A549 (cell line): ENCODE measurements at regions not wholly inside any gene's neighbourhood (a gene's known extent, or its start where the extent isn't known, plus 50 kb on each side); places are given as distances from the start of the nearest gene placed in this dataset.

ENCODE experiments used
- ATAC-seq, 2 experiments: fragments of 200-7000 bp in 1 of 2; fragments of >200 bp in 1 of 2; cut with Nextera tagmentation in 1 of 2; cut with Tn5 transposase in 1 of 2; 3 replicates each; pipeline versions ENCODE4 v1.8.0 to v1.9.1; 2018 to 2020; ENCODE audit warnings: mild to moderate bottlenecking in 1 of 2, moderate library complexity in 1 of 2
- CTCF ChIA-PET: fragments of 300-600 bp; sonication (Branson Sonifier 250); formaldehyde crosslinking; extraction: SDS; loops from one replicate; lab custom pipeline; 2021; ENCODE audit warnings: antibody characterized with exemption, inconsistent platforms; lab: Yijun Ruan, JAX
- POLR2A ChIA-PET: fragments of 350-600 bp; formaldehyde crosslinking; extraction: SDS; loops from one replicate; lab custom pipeline; 2021; ENCODE audit warnings: antibody characterized with exemption, inconsistent platforms; lab: Yijun Ruan, JAX
- DNase-seq, 2 experiments: peaks; one replicate each; pipeline versions ENCODE4 v3.0.0 to v3.0.0-alpha.2; 2011 to 2016; ENCODE audit warnings: low read depth in 1 of 2, low spot score in 1 of 2
- FAIRE-seq: peaks from 2 replicates; lab custom pipeline; 2011; peaks lifted over from hg19 to GRCh38; lab: Jason Lieb, UNC
- H3K27ac ChIP-seq, 2 experiments: fragments of >200 bp; sonication (Bioruptor Twin); formaldehyde crosslinking; 3 replicates each; pipeline ENCODE4 v1.5.1; 2016 to 2017
- H3K4me1 ChIP-seq: fragments of >200 bp; sonication (Bioruptor Twin); formaldehyde crosslinking; 3 replicates; pipeline ENCODE4 v1.6.1; 2016
- H3K4me2 ChIP-seq: fragments of >200 bp; sonication (Bioruptor Twin); formaldehyde crosslinking; 3 replicates; pipeline ENCODE4 v1.6.1; 2016
- H3K4me3 ChIP-seq: fragments of >200 bp; sonication (Bioruptor Twin); formaldehyde crosslinking; 3 replicates; pipeline ENCODE4 v1.5.1; 2016
- H3K9me3 ChIP-seq: fragments of >200 bp; sonication (Bioruptor Twin); formaldehyde crosslinking; 3 replicates; pipeline ENCODE4 v1.6.1; 2016
- CBX2 ChIP-seq: fragments of 200-600 bp; sonication (generic); IDR thresholded peaks from 2 replicates; pipeline ENCODE4 v1.6.1; 2016; ENCODE audit warnings: low read depth, mild to moderate bottlenecking, borderline replicate concordance
- CEBPB ChIP-seq, 2 experiments: fragments of >200 bp in 1 of 2; sonication (Bioruptor Twin) in 1 of 2; formaldehyde crosslinking in 1 of 2; IDR thresholded peaks; 2 replicates each; pipeline ENCODE4 v1.6.1; 2012 to 2016
- EHF ChIP-seq: fragments of 250-450 bp; sonication (Bioruptor Pico); IDR thresholded peaks from 2 replicates; pipeline ENCODE4 v1.5.0; 2020; ENCODE audit warnings: mild to moderate bottlenecking
- FOSB ChIP-seq: fragments of 250-450 bp; sonication (Bioruptor Pico); IDR thresholded peaks from 2 replicates; pipeline ENCODE4 v1.5.0; 2020; ENCODE audit warnings: mild to moderate bottlenecking, moderate library complexity
- FOXS1 ChIP-seq: fragments of 250-450 bp; sonication (Bioruptor Pico); IDR thresholded peaks from 2 replicates; pipeline ENCODE4 v1.5.0; 2020; ENCODE audit warnings: mild to moderate bottlenecking, moderate library complexity
- GATA3 ChIP-seq: IDR thresholded peaks from 2 replicates; pipeline ENCODE4 v1.6.1; 2012; ENCODE audit warnings: borderline replicate concordance
- HES2 ChIP-seq: fragments of >200 bp; sonication (Bioruptor Twin); formaldehyde crosslinking; IDR thresholded peaks from 2 replicates; pipeline ENCODE4 v1.6.1; 2016
- HOXA7 ChIP-seq: fragments of 250-450 bp; sonication (Bioruptor Pico); IDR thresholded peaks from 2 replicates; pipeline ENCODE4 v1.5.0; 2020; ENCODE audit warnings: mild to moderate bottlenecking, moderate library complexity
- JUNB ChIP-seq: fragments of >200 bp; sonication (Bioruptor Twin); formaldehyde crosslinking; IDR thresholded peaks from 2 replicates; pipeline ENCODE4 v1.6.1; 2016
- MAFK ChIP-seq: fragments of 450-650 bp; IDR thresholded peaks from 2 replicates; pipeline ENCODE4 v1.6.1; 2014; ENCODE audit not compliant: partially characterized antibody
- MAX ChIP-seq: IDR thresholded peaks from 2 replicates; pipeline ENCODE4 v1.6.1; 2012
- MYC ChIP-seq: IDR thresholded peaks from 2 replicates; pipeline ENCODE4 v1.6.1; 2012; ENCODE audit warnings: mild to moderate bottlenecking, inconsistent platforms, low read length, improper control_type of control experiment, borderline replicate concordance
- NPAS2 ChIP-seq: fragments of 250-450 bp; sonication (Bioruptor Pico); IDR thresholded peaks from 2 replicates; pipeline ENCODE4 v1.8.0; 2022; ENCODE audit warnings: mild to moderate bottlenecking, moderate library complexity, borderline replicate concordance
- NR3C1 ChIP-seq: fragments of >200 bp; sonication (Bioruptor Twin); formaldehyde crosslinking; IDR thresholded peaks from 3 replicates; pipeline ENCODE4 v1.6.1; 2017
- POLR2A ChIP-seq: IDR thresholded peaks from 2 replicates; pipeline ENCODE4 v1.6.1; 2012; ENCODE audit warnings: mild to moderate bottlenecking, low read length
- POLR2AphosphoS2 ChIP-seq: conservative IDR thresholded peaks from 2 replicates; pipeline ENCODE4 v1.6.1; 2012; ENCODE audit warnings: low read length, improper control_type of control experiment, inconsistent platforms
- RAD21 ChIP-seq, 2 experiments: fragments of >200 bp in 1 of 2; sonication (Bioruptor Twin) in 1 of 2; formaldehyde crosslinking in 1 of 2; IDR thresholded peaks in 1 of 2; conservative IDR thresholded peaks in 1 of 2; 2 replicates in 1 of 2; 3 replicates in 1 of 2; pipeline ENCODE4 v1.6.1; 2012 to 2018; ENCODE audit warnings: inconsistent platforms in 1 of 2
- RARB ChIP-seq: fragments of 250-450 bp; sonication (Bioruptor Pico); IDR thresholded peaks from 2 replicates; pipeline ENCODE4 v1.8.0; 2021; ENCODE audit warnings: mild to moderate bottlenecking, moderate library complexity
- REST ChIP-seq: fragments of 200-600 bp; sonication (generic); IDR thresholded peaks from 2 replicates; pipeline ENCODE4 v1.6.1; 2016; ENCODE audit warnings: antibody characterized with exemption, mild to moderate bottlenecking, moderate library complexity
- RNF2 ChIP-seq: fragments of 200-600 bp; sonication (generic); IDR thresholded peaks from 2 replicates; pipeline ENCODE4 v1.6.1; 2016; ENCODE audit warnings: low read depth, mild to moderate bottlenecking, antibody characterized with exemption, moderate library complexity, borderline replicate concordance
- TP53 ChIP-seq: fragments of 250-450 bp; sonication (Bioruptor Pico); IDR thresholded peaks from 2 replicates; pipeline ENCODE4 v1.5.0; 2021; ENCODE audit warnings: mild to moderate bottlenecking, moderate library complexity
- ZC3H11A ChIP-seq: fragments of 450-650 bp; IDR thresholded peaks from 2 replicates; pipeline ENCODE4 v1.6.1; 2014; ENCODE audit warnings: antibody characterized with exemption, mild to moderate bottlenecking
- ZNF302 ChIP-seq: fragments of 250-450 bp; sonication (Bioruptor Pico); IDR thresholded peaks from 2 replicates; pipeline ENCODE4 v1.9.0; 2021; ENCODE audit warnings: inconsistent platforms, mild to moderate bottlenecking, moderate library complexity
- ZSCAN20 ChIP-seq: fragments of 250-450 bp; sonication (Bioruptor Pico); IDR thresholded peaks from 2 replicates; pipeline ENCODE4 v1.8.0; 2022; ENCODE audit warnings: mild to moderate bottlenecking, moderate library complexity
- WGBS: methylation state at CpG from one replicate; pipeline ENCODE4 v1.1.6; 2017; ENCODE audit errors: missing lambda C conversion rate; 5-methylcytosine and 5-hydroxymethylcytosine counted together

- Histone ChIP-seq H3K27ac (no peak overlapping the region), H3K4me1 (no peaks in the 10 kb centered on the region), H3K4me2 (no peak overlapping the region), H3K4me3 (no peak overlapping the region), H3K9me3 (no peaks in the 10 kb centered on the region)
- ChIA-PET CTCF (interaction anchor here (2.7 kb wide), 1 partner anchor 27 kb away, joined by 10 read pairs; no protein-coding TSS in a partner anchor), POLR2A (no interaction called here)
- WGBS: 4% methylated on average over 1 of the region's 1 CpG
- peak; percentile 32 to 80; a peak in 3 of 6 replicates for ATAC-seq
- peak in 1 of 2 experiments; percentile 27 for DNase-seq
- TF ChIP-seq CBX2 (no peak), FOXS1 (CRISPR knock-in tag) (no peak), ZSCAN20 (no peak), JUNB (no peak)
- no peak for FAIRE-seq
Measured at GRCh38 chr11:91220476-91221202, 997.8 kb upstream of the CHORDC1 start.

GRCh38 chr11:91219535-91219934 lies 996.7 kb upstream of the CHORDC1 start:
- no peaks in the 10 kb centered on the region for H3K4me1 ChIP-seq
- ChIA-PET POLR2A (no interaction called here), CTCF (interaction anchor here (2.7 kb wide), 1 partner anchor 28 kb away, joined by 10 read pairs; no protein-coding TSS in a partner anchor)
- H3K4me3 ChIP-seq: no peak overlapping the region
- TF ChIP-seq MAFK: no peak
- TF ChIP-seq REST: no peak
- no peak for TF ChIP-seq RARB
- no peak for TF ChIP-seq EHF
- no peak for TF ChIP-seq CEBPB (IDR thresholded peaks at IDR 0.05)
- no peak for TF ChIP-seq GATA3
- no peak for TF ChIP-seq POLR2A
- no peak for TF ChIP-seq NPAS2 (CRISPR knock-in tag)
- TF ChIP-seq TP53: no peak
- TF ChIP-seq RNF2: no peak
- TF ChIP-seq MYC: no peak
- TF ChIP-seq POLR2AphosphoS2: no peak
- TF ChIP-seq ZNF302 (CRISPR knock-in tag): no peak
- TF ChIP-seq NR3C1: no peak
- TF ChIP-seq MAX: no peak
- TF ChIP-seq HOXA7 (CRISPR knock-in tag): no peak
- no peak for TF ChIP-seq ZC3H11A
- no peak for TF ChIP-seq HES2
- TF ChIP-seq RAD21 (conservative IDR thresholded peaks at IDR 0.05 in 1 of 2, IDR thresholded peaks at IDR 0.05 in 1 of 2): no peak
- no peak for TF ChIP-seq FOSB
- DNase-seq (no peak), FAIRE-seq (no peak), ATAC-seq (no peak)
- H3K9me3 ChIP-seq: no peaks in the 10 kb centered on the region
- H3K27ac ChIP-seq: no peak overlapping the region
- H3K4me2 ChIP-seq: no peak overlapping the region
- 49% methylated on average over 1 of the region's 1 CpG for WGBS
